Testis (tissue), 2 donors: ENCODE measurements at regions not wholly inside any gene's neighbourhood (a gene's known extent, or its start where the extent isn't known, plus 50 kb on each side); places are given as distances from the start of the nearest gene placed in this dataset.

Source experiments
- DNase-seq: peaks from one replicate; pipeline ENCODE4 v3.0.0-alpha.2; 2019
- H3K27ac ChIP-seq, 2 donors: fragments of 200-600 bp; sonication (generic); one replicate each; pipeline ENCODE4 v1.5.1; 2019
- H3K27me3 ChIP-seq: fragments of 200-600 bp; sonication (generic); one replicate; pipeline ENCODE4 v1.5.1; 2019
- H3K36me3 ChIP-seq: fragments of 200-600 bp; sonication (generic); one replicate; pipeline ENCODE4 v1.5.1; 2017; ENCODE audit warnings: low read depth; ENCODE audit errors: missing control alignments
- H3K4me1 ChIP-seq: fragments of 200-600 bp; sonication (generic); one replicate; pipeline ENCODE4 v1.5.1; 2019
- H3K4me3 ChIP-seq, 2 donors: fragments of 200-600 bp; sonication (generic); one replicate each; pipeline ENCODE4 v1.5.1; 2017 to 2019
- H3K9me3 ChIP-seq: fragments of 200-600 bp; sonication (generic); one replicate; pipeline ENCODE4 v1.5.1; 2017
- CTCF ChIP-seq, 3 experiments: fragments of 450-650 bp in 2 of 3; fragments of 200-600 bp in 1 of 3; sonication (generic) in 1 of 3; IDR thresholded peaks; one replicate each; pipeline ENCODE4 v1.5.1; 2016 to 2019; ENCODE audit warnings: antibody characterized with exemption in 3 of 3, mild to moderate bottlenecking in 2 of 3, moderate library complexity in 1 of 3
- POLR2A ChIP-seq: fragments of 450-650 bp; IDR thresholded peaks from one replicate; pipeline ENCODE4 v1.6.1; 2017; ENCODE audit warnings: antibody characterized with exemption, mild to moderate bottlenecking, moderate library complexity
- WGBS, 2 donors: methylation state at CpG; one replicate each; pipeline ENCODE4 v1.1.5; 2018; 5-methylcytosine and 5-hydroxymethylcytosine counted together
- intact Hi-C: fragments of 100-400 bp; cut with DNase I; formaldehyde crosslinking; loops from one replicate; pipeline ENCODE4 v1.15.1; 2023; ENCODE audit warnings: low total_unique reads

- DNase-seq = peak; percentile 54
- Histone ChIP-seq H3K9me3 (no peaks in the 10 kb centered on the region), H3K4me1 (no peaks in the 10 kb centered on the region), H3K4me3 (no peak overlapping the region), H3K27ac (no peak overlapping the region), H3K27me3 (no peaks in the 10 kb centered on the region), H3K36me3 (no peaks in the 10 kb centered on the region)
- 74% methylated on average over 14 to 19 of the region's 19 CpGs for WGBS, 2 donors
- no peak for TF ChIP-seq POLR2A
- no peak for TF ChIP-seq CTCF (IDR thresholded peaks at IDR 0.05)
- intact Hi-C loops = no loop called here
These were observed 234.2 kb upstream of the ADAMTS16 start for GRCh38 chr5:4905674-4906520.

GRCh38 chr5:4906786-4907185, 233.3 kb upstream of the ADAMTS16 start:
- DNase-seq = no peak

GRCh38 chr5:4907571-4907970, 232.6 kb upstream of the ADAMTS16 start:
- no peak for DNase-seq
- Histone ChIP-seq H3K36me3 (no peaks in the 10 kb centered on the region), H3K27ac (no peak overlapping the region), H3K9me3 (no peaks in the 10 kb centered on the region), H3K27me3 (no peaks in the 10 kb centered on the region), H3K4me1 (no peaks in the 10 kb centered on the region), H3K4me3 (no peak overlapping the region)
- no peak for TF ChIP-seq POLR2A
- no peak for TF ChIP-seq CTCF (IDR thresholded peaks at IDR 0.05)
- intact Hi-C loops = no loop called here
- 67 to 76% methylated on average over 3 of the region's 3 CpGs for WGBS, 2 donors

More at GRCh38 chr5:4906786-4907185, 233.3 kb upstream of the ADAMTS16 start:
- no peaks in the 10 kb centered on the region for H3K27me3 ChIP-seq
- H3K9me3 ChIP-seq = no peaks in the 10 kb centered on the region
- no peaks in the 10 kb centered on the region for H3K36me3 ChIP-seq
- no peak overlapping the region for H3K4me3 ChIP-seq
- intact Hi-C loops = no loop called here
- 55 to 64% methylated on average over 1 of the region's 1 CpG for WGBS, 2 donors
- no peak for TF ChIP-seq CTCF (IDR thresholded peaks at IDR 0.05)
- no peak for TF ChIP-seq POLR2A
- no peak overlapping the region for H3K27ac ChIP-seq
- no peaks in the 10 kb centered on the region for H3K4me1 ChIP-seq

- H3K9me3 ChIP-seq = no peaks in the 10 kb centered on the region
- H3K27me3 ChIP-seq = no peaks in the 10 kb centered on the region
- WGBS, 2 donors = 86 to 96% methylated on average over 5 of the region's 5 CpGs
- H3K36me3 ChIP-seq = no peaks in the 10 kb centered on the region
- no peak for DNase-seq
- H3K4me1 ChIP-seq = no peaks in the 10 kb centered on the region
- TF ChIP-seq POLR2A = no peak
- TF ChIP-seq CTCF (IDR thresholded peaks at IDR 0.05) = no peak
- intact Hi-C loops = no loop called here
- no peak overlapping the region for H3K27ac ChIP-seq
- H3K4me3 ChIP-seq = no peak overlapping the region
These were observed 231.0 kb upstream of the ADAMTS16 start for GRCh38 chr5:4909086-4909485.
